ENCODE measurements at regions not wholly inside any gene's neighbourhood (a gene's known extent, or its start where the extent isn't known, plus 50 kb on each side); places are given as distances from the start of the nearest gene placed in this dataset.
A peak's percentile ranks its signal among the peaks of the same experiment; 100 is the strongest.

GRCh38 chr4:158007566-158007965, 165.3 kb downstream of the GASK1B start:
- DNase-seq, result no peak

- DNase-seq, result no peak
These were observed 165.8 kb downstream of the GASK1B start for GRCh38 chr4:158006990-158007389.

DNA sequence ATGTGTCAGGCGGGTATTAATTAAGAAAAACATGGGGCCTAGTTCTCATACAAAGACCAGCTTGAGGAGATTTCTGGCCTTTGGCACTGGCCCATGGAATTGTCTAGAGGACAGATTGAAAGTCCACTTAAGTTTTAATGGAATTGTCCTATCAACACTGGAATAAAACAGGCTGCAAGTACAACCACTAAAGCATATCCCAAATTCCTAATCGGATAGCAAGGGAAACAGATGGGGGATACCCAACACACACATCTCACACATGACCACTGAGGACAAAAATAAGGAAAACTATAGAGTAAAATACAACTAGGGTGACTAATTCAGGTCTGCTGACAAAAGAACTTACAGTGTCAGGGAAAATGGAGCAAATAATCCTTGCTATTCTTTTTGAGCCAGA, 167.8 kb downstream of the GASK1B start:
- no peak for DNase-seq

DNA sequence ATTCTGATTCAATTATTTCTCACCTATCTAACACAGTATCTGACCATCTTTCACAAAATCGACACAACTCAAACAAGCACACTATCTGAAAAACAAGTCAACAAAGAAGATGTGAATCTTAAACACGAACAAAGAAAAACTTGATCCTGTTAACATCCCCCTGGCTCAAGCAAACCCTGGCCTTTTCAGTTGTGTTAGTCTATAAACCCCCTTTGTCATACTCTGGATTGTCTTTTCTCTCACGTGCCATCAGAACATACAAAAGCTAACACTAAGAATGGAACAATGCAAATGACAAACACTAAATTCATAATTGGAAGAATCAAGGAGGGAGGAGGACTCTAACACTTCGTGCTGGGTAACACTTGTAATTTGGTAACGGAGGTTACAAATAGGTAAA, 168.7 kb downstream of the GASK1B start:
- no peak for DNase-seq

- no peak for DNase-seq
These were observed 169.6 kb downstream of the GASK1B start for GRCh38 chr4:158003212-158003611.

GRCh38 chr4:158002173-158002572, 170.7 kb downstream of the GASK1B start:
- DNase-seq, result no peak

GRCh38 chr4:158001756-158002155, 171.1 kb downstream of the GASK1B start:
- DNase-seq, result no peak

DNA sequence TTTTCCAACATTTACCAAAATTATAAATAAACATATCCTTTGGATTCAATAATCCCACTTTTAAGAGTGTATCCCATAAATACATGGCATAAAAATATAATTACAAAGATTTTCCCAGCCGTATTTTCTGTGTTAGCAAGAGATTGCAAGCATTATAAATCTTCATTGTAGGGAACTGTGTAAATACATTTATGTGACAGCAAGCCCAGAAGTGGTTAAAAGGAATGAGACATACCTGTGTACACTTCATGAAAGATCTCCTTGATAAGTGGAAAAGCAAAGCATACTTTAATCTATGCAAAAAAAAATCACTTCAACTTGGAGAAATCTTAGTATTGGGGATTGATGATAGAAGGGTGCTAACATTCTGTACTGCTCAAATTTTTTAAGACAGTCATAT, 173.1 kb downstream of the GASK1B start:
- DNase-seq, result no peak

GRCh38 chr4:157997296-157997695, 175.5 kb downstream of the GASK1B start:
- no peak for DNase-seq

DNA sequence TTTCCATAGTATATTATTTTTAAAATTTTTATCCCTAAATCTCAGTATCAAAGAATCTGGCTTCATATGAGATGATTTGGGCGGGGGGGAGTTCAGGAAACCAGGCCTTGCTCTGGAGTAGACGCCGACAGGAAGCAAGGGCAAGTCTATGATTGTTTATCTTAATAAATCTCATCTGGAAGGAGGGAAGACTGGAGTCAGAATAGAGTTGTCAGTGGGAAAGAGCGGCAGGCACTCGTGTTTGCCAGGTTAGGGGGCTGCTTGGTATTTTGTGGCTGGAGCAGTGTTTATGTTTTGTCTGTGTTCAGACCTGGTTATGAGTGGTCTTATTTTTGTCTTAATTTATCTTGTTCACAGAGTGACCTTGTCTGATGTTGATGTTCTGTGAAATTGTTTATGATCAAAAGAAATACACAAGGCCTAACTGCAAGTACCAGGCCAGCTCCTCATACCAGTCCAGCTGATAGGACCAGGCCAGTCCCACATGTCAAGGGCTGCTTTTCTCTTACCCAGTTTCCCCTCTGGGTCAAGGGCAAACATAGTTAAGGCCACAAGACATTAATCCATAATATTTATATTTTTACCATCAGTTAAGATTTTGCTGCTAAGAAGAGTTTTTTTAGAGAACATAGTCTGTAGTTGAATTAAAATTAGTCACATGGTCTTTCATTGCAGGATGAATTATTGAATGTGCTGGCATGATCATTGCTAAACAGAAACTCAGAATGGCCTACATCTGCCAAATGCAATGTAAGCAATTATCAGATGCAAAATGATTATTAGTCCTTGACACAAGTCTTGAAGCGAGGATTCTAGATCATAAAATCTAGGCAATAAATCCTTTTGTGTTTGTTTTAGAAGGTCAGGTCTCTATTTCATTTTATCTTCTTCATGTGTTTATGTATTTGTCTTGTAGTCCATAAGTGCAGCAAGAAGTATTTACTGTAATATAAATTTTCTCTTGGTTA, 176.5 kb downstream of the GASK1B start:
- DNase-seq, result no peak

- no peak for DNase-seq
These were observed 178.0 kb downstream of the GASK1B start for GRCh38 chr4:157994863-157995262.

DNA sequence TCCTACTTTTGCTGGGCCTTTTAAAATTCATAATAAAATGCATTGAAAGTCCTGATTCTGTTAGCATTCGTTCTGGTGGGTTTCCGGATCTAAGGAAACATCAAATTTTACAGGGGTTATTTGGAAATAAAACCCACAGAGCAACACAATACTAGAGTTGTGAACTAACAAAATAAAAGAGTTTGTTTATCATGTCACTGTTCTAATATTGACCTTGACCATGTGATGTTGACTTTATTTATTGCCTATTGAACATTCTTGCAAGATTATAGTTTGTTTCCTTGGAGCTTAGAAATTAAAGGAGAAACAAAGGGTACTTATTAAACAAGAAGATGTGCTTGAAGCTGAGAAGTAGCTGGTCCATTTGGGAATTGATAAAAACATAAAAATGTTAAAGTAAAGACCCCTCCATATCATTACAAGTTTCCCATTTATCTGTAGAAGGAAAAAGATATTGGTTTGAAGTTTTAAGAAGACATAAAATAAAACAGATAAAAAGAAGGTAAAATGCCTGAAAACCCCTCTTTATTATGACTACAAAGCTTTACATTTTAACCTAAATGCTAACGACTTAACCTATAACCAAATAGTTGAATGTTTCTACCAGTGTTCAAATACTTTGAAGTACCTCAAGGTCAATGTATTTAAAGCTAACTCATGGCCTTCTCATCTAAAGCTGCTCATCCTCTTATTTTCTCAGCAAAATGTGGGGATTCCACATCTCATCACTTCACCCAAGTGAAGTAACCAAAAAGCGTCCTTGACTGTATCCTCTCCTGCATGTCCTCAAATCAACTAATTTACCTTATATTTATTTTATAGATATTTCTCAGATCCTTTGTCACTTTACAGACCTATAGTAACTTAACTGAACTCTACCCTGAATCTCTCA, 179.6 kb downstream of the GASK1B start:
- DNase-seq, result no peak

DNA sequence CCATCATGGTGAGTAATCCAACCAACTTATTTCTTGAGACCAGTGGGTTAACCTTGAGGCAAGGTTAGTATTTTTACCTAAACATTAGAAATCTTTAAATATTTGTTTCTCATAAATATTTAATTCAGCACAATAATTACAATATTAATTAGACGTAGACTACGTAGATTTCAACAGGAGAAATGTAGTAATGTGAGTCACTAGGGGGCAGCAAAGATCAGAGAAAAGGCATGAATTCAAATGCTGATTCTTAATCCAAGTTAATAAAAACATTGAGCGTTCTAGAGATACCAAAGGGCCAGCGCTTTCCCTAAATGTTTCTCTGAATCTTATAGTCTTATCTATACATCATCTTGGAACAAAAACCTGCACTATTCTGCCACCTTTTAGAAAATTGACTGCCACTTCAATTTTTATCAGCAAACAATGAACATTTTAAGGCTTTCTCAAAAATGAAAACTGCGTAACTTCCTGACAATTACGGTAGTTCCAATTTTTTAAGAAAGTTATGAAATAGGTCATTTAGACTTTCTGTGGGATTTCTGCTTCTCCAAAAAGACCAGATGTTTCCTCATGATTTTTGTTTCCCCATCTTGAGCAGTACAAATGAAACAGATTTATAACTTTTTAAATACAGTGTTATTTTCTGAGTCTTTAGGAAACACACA, 180.7 kb downstream of the GASK1B start:
- DNase-seq, result no peak

- no peak for DNase-seq
These were observed 184.2 kb downstream of the GASK1B start for GRCh38 chr4:157988641-157989040.

GRCh38 chr4:157984285-157984911, 188.4 kb downstream of the GASK1B start:
- no peak for DNase-seq

- DNase-seq, result no peak
These were observed 189.5 kb downstream of the GASK1B start for GRCh38 chr4:157983300-157983699.

- DNase-seq, result no peak
These were observed 192.7 kb downstream of the GASK1B start for GRCh38 chr4:157980158-157980557.

- DNase-seq, result peak; percentile 7 to 35
These were observed 194.0 kb downstream of the GASK1B start for GRCh38 chr4:157978680-157979361.

DNA sequence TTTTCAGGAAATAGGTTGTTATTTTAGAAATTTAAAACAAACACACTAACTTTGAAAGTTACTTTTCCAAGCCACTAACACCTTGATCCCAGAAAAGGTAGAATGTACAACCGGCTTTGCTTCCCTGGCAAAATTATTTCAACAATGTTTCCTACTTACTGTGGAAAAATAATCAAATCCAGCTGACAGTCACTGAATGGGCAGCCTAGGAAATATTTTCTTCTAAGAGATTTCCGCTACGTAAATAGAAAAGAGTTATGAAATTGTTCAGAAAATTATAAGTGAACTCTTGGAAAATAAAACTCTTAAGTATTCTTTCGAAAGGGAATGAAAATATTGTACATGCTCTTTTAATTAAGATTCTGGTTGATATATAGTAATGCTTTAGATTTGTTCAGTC, 195.7 kb downstream of the GASK1B start:
- DNase-seq, result no peak

- no peak for DNase-seq
These were observed 199.5 kb downstream of the GASK1B start for GRCh38 chr4:157973297-157973696.

DNA sequence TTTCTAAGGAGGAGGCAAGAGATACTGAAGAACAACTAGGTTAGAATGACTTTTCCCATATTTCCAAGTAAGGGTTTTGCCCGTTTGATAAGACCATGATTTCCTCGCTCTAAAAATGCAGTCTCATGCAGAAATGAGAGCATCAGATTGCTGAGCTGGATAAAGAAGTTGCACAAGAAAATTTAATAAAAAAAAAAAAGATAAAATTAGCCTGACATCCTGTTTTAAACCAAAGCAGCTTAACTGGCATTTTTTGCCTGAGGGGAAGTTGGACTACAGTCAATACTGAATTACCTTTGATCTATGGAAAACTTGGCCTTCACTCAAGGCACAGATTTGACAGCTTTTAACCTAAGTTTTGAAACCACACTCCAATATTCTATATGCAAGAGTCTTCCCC, 208.4 kb downstream of the GASK1B start:
- no peak for DNase-seq

Measured in activated CD4-positive, alpha-beta T cell treated with anti-CD3 and anti-CD28 coated beads, Interleukin-2, amount 50 U/mL, for 4 hours (primary cell).